ENCODE measurements at regions not wholly inside any gene's neighbourhood (a gene's known extent, or its start where the extent isn't known, plus 50 kb on each side); places are given as distances from the start of the nearest gene placed in this dataset.

- TF ChIP-seq IRF3 (IDR thresholded peaks at IDR 0.05; ENCODE audit: low read depth, low read length) (no peak), CTCF (IDR thresholded peaks at IDR 0.05) (no peak), EZH2phosphoT487 (IDR thresholded peaks at IDR 0.05; ENCODE audit: borderline replicate concordance, low read depth) (no peak), EP300 (IDR thresholded peaks at IDR 0.05; ENCODE audit: borderline replicate concordance in 1 of 2, low read depth in 1 of 2, low read length in 1 of 2) (no peak), ZBTB33 (IDR thresholded peaks at IDR 0.05; ENCODE audit: borderline replicate concordance, low read depth) (no peak), USF1 (IDR thresholded peaks at IDR 0.05; ENCODE audit: borderline replicate concordance, low read depth) (no peak), TAF1 (IDR thresholded peaks at IDR 0.05; ENCODE audit: borderline replicate concordance, low read depth, low read length) (no peak), TEAD4 (IDR thresholded peaks at IDR 0.05; ENCODE audit: borderline replicate concordance, insufficient read depth) (no peak), YY1 (IDR thresholded peaks at IDR 0.05; ENCODE audit: low read depth) (no peak), JUND (IDR thresholded peaks at IDR 0.05) (no peak), RAD21 (IDR thresholded peaks at IDR 0.05; ENCODE audit: low read length) (no peak), GABPA (IDR thresholded peaks at IDR 0.05; ENCODE audit: low read depth) (no peak)
Observed at GRCh38 chr11:109731451-109731850, 309.5 kb downstream of the C11orf87 start.

All from SK-N-SH (cell line).